ENCODE measurements at regions not wholly inside any gene's neighbourhood (a gene's known extent, or its start where the extent isn't known, plus 50 kb on each side); places are given as distances from the start of the nearest gene placed in this dataset.

DNA sequence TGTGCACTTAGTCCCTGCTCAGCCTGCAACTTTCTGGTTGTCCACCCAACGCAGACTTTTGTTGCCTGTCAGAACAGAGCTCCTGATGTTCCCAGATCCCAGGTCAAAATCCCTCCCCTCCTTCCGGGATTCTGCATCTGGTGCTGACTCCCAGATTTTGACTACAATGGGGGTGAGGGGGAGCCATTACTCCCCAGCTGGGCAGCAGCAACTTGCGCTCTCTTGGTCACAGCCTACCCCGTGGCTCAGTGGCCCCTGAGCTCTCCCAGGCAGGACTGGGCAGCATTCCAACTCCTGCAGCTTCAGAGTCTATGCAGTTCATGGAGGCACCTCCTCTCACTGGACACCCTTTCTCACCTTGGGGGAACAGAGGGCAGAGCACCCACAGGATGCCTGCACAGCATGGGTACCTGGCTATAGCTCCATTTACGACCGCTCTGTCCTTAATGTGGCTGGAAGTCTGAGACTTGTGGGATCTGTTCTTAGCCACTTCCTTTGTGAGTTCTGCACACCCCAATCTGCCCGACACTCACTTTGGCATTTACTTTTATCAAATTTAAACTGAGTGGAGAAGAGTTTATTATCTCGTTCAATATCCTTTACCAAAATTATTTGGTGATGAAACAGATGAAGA is 545.5 kb upstream of the MGMT start:
- DNase-seq = no peak

DNA sequence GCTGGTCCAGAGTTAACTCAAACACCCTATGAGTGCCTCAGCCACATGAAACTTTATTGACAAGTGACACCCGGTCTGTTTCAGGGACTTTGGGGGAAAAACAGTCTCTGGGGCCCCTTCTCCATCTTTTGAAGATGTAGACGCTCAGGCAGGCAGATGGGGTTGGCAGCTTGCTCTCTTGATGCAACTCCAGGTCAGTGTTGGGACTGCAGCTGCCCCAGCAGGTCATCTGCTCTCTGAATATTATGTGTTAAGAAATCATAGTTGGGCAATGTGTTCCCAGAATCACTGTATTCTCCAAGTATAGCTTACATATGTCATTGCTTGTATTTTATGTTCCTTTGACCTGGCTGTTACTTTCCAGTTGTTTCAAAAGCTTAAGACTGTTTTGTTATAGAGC is 544.9 kb upstream of the MGMT start:
- DNase-seq = no peak

DNA sequence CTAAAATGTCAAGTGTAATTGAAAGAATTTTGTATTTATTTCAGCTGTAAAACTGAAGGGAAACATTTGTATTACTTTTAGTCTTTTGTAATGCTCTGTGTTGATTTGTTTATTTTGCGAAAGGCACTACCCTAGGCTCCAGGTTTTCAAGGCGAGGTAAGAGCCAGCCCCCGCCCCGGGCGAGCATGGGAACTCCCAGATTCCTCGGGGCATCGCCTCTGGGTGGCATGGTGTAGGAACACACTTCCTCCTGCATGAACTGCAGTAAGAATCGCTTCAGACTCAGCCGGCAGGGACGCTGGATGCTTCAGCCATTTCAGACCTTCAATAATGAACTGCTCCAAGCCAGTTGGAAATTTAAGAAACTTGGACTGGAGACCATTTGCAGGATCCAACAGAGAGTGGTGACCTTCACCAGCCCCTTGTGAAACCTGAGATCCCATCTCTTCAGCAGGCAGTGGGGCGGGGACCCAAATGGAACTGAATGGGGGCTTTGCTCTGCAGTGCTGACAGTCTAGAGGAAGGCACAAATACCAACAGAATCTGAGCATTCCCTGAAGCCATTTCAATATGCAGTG is 544.3 kb upstream of the MGMT start:
- DNase-seq = no peak

DNA sequence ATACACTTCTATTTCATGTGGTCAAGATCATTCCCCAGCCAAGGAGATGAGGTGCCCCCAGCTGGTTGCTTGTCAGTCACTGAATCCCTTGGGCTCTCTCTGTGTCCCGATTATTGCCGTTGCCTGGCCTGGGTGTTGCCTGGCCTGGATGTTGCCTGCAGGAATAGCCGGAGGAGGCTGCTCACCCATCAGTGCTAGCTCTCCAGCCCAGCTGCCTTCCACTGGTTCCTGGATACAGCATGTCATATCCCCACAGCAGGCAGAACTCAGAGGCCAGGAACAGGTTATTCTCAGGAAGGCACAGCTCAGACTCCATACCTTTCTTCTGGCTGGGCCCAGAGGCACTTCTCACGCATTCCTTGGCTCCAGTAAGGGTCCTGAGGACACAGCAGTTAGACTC is 542.1 kb upstream of the MGMT start:
- no peak for DNase-seq

DNA sequence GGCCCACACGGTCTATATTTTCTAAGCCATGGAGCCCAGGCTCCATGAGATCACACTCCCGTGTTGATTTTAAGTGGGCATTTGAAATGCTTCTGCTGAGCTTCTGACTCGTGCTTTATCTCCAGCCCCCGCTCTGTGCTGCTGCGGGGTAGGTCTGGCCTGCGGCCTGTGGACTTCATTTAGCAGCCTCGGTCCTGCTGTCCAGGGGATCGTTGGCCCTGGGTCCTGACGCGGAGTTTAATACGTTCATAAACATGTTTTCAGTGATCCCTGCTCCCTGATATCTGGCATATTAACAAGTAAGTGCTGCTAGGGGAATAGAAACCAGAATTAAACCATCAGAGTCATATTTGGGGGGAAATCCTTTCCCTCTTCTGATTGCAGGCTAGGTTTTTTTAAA is 540.3 kb upstream of the MGMT start:
- no peak for DNase-seq

DNA sequence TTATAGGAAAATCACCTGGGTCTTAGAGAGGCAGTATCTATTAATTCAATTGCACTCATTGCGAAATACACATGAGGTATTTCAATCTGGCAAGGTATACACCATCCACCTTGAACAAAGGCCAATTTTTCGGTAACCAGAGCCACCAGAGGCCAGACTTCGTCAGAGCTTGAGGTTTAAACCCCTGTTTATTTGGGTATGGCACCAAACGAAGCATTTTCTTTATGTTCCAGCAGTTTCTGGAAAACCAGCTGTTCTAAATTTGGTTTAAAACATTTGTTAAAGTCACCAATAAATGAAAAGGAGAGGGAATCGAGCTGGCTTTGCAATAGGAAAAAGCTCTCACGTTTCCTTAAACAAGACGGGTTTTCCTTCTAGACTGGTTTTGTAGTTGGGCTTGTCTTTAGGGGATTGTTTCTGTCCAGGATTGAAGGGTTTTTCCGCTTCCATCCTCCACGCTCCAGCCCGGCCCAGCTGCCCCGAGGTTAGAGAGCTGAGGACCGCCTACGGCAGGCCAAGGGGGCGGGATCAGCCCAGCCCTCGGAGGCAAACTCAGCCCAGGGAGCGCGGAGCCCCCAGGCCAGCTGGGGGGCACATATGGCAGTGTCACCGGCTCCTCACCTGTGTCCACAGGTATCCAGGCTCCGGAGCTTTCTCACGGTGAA is 539.4 kb upstream of the MGMT start:
- DNase-seq = no peak

DNA sequence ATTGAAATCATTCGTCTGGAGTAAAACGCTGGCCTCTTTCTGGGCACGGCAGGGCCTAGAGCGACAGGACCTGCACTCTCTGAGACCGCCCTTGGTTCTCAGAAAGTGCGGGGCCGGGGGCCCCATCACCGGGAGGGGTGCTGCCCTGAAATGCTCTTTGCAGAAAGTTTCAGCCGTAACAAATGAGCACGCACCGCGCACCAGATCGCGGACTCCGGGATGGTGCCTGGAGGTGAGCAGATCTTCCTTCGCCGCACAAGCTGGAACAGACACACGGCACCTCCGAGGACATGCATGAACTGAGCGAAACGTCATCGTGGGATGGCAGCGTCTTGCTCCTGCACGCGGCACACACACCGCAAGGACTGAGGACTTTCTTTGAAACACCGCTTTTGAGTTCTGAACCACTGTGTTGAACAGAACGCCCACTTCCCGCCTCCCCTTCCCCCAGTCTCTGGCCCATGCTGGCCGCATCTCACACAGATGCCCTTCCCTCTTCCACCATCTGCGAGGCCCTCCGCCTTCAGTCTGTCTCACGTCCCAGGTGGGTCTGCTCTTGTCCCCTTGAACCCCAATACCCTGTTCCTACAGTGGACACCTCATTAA is 538.7 kb upstream of the MGMT start:
- DNase-seq = no peak

DNA sequence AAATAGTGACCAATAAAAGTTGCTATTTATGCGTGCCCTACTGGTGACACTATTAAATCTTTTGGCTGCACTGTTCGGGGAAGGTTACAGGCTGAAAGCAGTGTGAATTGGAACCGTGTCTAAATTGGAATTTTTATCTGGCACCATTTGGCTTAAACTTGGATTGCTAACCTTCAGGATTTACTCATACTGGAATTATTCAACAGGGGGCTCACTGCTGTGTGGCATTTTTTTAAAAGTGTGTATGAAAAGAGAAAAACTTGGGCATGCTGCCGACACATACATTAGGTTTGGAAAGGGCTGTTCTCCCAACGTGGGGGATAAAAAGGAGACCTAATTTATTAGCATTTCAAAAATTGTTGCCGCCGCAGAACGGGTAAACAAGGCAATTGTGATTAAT is 537.9 kb upstream of the MGMT start:
- DNase-seq = no peak

DNA sequence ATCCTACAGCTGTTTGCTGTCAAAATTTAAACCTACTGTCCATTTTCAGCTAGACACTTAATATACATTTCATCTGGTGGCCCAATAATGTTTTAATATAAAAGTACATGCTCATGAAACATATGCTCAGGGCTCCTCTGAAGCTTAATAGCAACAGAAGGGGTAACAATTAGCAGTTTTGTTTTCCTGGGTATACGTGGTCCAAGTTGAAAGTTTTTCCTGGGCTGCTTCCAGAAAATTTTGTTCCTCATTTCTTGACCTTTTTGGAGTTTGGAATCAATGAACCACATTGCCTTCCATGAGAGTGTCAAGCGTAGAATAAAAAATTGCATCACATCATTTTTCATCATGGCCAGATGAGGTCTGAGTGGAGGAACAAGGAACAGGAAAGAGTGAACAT is 537.3 kb upstream of the MGMT start:
- DNase-seq = no peak

DNA sequence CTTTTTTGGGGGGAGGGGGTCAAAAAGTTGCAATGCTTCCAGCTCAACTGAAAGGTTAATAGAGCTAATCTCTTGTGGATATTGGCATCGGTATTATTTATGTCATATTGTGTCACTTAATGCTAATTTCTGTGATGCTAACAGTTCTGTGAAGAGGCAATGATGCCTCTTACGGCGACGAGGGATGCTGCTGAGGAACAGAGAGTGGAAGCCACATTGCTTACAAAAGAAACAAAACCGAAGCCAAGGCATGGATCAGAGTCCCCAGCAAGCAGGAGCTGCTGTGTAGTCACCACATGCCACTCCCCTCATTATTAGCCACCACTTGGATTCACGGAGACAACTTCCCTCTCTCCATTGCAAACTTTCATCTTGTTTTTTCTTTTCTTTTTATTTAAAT is 536.5 kb upstream of the MGMT start:
- no peak for DNase-seq

DNA sequence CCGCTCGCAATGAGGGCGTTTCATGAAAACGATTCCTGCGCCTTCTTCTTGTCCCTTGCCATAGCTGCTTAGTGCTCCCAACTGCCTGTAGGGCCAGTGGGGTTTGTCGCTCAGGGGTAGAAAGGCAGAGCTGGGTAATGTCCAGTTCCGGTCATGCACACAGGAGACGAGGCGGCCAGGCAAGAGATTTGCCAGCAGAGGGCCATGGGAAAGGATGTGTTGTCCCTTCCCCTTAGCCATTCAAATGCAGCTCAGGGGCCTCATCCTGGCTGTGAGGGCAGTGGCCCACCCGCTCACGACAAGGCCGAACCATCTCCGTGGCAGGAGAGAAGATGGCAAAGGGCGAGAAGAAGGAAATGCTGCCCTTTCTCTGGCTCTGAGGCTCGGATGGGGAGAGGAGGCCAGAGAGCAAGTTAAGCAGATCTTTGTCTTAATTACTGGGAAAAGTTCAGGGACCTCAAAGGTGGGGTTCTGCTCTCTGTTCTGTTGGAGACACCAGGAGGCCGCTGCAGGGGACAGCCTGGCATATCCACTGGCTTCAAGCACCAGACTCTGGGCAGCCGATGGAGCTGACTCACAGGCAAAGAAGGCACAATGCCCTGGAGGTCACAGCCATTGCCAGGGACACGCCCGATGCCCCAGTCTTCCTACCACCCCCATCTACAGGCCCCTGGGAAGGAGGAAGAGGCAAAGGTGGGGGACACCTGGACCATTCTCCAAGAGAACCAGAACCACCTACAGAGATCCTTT is 534.8 kb upstream of the MGMT start:
- DNase-seq = no peak

DNA sequence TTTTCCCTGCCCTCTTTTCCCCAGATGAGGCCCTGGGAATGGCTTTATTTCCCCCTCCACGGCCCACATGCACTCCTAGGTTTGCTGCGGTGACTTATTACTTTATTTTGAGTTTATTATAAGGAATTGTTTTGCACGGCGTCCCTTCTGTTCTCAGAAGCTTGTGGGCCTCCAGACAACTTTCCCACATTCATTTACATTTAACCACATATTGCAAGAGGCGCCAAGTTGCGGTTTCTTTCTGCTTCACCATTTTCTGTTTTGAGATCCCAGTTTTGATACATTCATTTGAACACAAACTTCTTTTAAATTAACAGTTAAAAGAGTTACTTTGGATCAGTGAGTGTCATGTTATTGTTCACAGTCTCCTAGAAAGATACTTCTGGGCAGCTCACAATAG is 532.5 kb upstream of the MGMT start:
- peak; percentile 23 for DNase-seq

DNA sequence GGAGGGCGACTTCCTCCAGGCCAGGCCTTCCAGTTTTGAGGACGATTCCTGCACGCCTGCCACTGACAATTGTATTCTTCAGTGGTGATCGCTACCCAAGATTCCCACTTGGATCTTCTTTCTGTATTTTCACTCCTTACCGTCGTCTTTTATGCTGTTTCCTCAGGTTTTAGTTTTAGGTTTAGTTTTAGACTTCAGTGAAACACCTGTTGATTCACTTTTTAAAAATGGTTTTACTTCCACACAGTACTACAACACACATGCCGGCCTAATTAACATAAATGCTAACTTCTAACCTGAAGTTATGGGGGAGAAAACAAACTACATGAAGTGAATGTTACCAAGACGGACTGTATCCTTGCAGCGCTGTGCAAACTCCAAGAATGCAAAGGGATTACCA is 530.6 kb upstream of the MGMT start:
- DNase-seq = no peak

DNA sequence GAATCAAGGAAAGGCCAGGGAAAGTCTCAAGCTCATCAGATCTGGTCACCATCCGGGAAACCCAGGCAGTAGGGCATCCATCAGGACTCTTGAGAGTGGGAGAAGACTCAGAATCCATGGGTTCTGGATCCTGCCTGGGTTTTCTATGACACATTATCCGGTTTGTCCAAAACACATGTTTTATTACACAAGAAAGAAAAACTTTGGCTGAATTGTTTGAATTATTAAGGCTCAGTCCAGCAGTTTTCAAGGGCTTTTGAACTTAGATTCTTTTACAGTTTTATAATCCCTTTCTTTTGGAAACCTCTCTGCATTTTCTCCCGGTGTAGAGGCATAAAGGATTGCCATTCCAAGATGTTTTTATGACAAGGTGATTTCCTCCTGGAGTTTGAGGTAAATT is 528.5 kb upstream of the MGMT start:
- DNase-seq = no peak

DNA sequence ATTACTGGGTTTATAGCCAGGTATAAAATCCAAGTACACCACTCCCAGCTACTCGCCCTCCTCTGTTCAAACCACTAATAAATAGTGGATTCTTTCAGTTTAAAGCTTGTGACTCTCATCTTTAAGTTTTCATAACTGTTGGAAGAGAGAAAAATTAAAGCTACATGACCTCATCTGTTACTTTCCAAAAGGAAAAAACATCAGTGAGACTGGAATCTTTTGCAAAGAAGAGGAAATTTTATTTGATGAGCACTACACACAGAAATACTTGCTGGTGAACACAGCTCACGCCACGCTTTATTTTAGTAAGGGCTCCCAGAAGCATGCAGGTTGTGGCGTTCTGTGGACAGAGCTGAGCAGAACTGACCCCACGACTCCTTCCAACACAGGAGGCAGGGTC is 527.0 kb upstream of the MGMT start:
- no peak for DNase-seq

DNA sequence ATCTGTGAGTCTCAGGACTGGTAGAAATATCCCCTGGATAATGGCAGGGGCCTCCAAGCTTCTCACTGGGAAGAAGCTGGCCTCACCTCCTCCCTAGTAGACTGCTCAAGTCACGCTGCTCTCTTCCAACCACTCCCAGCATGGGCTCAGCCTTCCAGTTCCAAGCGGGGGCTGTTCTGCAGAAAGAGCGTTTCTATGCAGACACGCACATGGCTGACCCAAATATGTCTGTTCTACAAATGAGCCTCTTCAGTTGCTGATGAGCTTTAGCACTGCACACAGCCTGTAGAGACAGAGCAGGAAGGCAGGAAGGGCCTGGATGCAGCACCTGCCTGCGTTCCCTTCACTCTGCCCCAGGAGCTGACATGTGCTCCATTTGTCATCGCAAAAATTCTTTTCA is 523.9 kb upstream of the MGMT start:
- no peak for DNase-seq

DNA sequence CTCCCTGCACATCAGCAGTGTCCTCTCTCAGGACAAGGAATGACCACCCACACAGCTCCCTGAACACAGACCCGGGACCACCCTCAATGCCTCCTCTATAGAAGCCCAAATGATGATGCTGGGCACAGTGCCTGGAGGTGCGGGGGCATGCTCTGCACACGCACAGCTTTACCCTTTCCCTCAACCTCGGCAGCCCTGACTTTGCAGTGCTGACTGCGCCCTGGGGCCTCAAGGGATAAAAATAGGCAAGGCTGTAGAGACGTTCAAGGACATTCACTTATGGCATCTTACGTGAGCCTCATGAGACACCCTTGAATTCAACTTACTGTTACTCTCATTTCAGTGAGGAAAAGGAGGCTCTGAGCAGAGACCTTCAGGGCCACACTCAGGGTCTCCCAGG is 521.6 kb upstream of the MGMT start:
- no peak for DNase-seq

DNA sequence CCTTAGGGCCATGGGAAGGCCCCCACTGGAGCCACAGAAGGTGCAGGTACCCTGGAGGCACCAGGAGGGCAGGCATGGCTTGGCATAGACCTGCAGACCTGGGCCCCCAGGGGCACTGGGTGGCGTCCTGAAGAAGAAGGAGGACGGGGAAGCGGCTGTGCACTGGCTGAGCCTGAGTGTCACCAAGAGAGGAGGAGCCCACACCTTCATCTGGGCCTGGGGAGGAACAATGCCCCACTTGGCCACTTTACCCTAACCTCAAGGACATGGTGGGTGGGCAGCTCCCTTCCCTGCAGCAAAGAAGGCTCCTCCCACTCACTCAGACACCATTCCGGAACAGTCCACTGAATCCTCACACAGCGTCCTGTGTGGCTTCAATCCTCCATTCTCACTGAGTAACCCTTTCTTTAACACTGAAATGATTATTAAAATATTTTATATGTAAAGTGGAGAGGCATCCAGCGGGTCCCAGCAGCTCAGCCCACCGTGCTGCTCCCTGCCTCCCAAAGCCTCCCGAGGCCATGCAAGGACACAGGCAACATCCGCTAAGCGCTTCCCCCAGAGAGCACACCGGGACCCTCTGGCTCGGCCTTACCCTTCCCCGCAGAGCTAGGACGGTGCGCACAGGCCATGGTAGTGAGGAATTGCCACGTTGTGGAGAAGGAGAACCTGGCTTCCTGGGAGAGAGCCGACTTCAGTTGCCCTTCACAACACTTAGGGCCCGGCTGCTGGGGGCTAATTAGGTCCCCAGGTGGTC is 516.7 kb upstream of the MGMT start:
- DNase-seq = no peak

DNA sequence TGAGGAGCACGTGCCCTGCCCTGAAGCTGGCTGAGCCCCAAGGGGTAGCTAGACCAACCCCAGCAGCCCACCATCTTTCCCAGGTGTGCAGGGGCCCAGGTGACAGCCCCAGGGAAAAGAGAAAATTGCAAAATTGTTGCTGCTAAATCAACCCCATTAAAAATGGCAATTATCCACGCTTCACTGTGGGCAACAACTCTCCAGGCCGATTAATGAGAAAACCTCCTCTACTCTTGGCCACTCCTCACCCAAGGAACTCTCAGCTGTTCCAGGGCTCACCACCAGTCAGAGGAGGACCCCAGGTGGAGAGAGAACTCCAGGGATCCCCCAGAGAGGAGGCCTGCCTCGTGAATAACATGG is 516.1 kb upstream of the MGMT start:
- DNase-seq = no peak

DNA sequence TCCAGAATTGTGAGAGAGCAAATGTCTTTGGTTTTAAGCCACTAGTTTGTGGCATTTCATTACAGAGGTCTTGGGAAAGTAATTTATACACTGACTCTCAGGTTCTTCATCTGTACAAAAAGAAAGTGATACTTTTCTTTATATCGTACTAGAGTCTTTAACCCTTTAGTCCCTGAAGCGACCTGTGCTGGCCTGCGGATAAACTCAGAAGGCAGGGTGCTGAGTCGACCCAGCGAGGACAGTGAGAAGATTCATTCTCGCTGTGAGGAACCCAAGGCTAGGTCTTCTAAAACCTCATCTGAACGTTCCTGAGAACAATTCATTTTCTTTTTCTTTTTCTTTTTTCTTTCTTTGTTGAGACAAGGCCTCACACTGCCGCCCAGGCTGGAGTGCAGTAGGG is 514.2 kb upstream of the MGMT start:
- DNase-seq = no peak

DNA sequence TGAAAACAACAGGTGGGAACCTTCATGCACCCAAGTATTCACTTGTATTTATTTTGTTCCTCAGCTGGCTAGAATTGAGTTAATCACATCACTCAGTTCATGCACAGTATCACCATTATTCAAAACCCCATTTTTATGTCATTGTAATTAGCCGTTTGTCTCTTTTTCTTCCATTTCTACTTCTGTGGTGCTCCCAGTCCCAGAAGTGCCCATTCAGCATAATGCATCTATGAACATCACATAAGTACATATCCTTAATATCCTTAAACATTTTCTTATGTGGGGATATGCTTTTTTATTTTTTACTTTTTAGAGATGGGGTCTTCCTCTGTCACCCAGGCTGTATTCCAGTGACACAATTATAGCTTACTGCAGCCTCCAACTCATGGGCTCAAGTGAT is 510.9 kb upstream of the MGMT start:
- no peak for DNase-seq

DNA sequence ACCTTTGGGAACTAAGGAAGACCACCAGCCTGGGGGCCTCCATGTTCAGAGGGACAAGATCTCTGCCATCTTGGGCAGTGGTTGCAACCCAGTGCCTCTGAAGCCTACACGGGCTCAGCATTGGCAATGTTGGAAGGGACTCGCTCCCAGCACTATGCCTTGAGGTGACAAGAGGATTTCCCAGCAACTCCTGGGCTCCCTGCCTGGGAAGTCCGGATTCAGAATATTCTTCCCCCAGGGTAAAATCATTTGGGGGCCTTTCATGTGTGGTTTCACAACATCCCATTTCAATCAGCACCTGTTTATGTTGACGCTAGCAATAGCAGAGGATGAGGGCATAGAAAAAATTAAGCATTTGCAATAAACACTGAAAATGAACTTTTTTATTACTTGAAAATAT is 509.8 kb upstream of the MGMT start:
- DNase-seq = no peak
